MCF 10A (cell line): ENCODE measurements at regions not wholly inside any gene's neighbourhood (a gene's known extent, or its start where the extent isn't known, plus 50 kb on each side); places are given as distances from the start of the nearest gene placed in this dataset.
"Not testable (repeated sequence)": the region's sequence is repeated elsewhere in the genome, so short reads cannot be mapped to it uniquely, and the experiment has no call there.

Source experiments
- BruUV-seq: library from RNA; stranded (reverse); fragments of 400-500 nt; replicated peaks from 2 replicates; lab custom pipeline; 2021; lab: Mats Ljungman, UMichigan
- CTCF ChIA-PET: fragments of 300-600 bp; sonication (Branson Sonifier 250); formaldehyde crosslinking; extraction: SDS; loops from one replicate; lab custom pipeline; 2021; ENCODE audit warnings: antibody characterized with exemption, inconsistent platforms; lab: Yijun Ruan, JAX
- POLR2A ChIA-PET: fragments of 300-600, 350-650 bp; sonication (Branson Sonifier 250); formaldehyde crosslinking; extraction: SDS; loops from one replicate; lab custom pipeline; 2020; ENCODE audit warnings: antibody characterized with exemption, inconsistent platforms; lab: Yijun Ruan, JAX
- DNase-seq: peaks from one replicate; pipeline ENCODE4 v3.0.0-alpha.2; 2018; ENCODE audit not compliant: unreplicated experiment
- H3K27ac Mint-ChIP-seq: one replicate; pipeline ENCODE4 v1.8.0; 2022; ENCODE audit warnings: mild to moderate bottlenecking, low read depth, mixed read lengths; ENCODE audit not compliant: unreplicated experiment
- H3K27me3 Mint-ChIP-seq: one replicate; pipeline ENCODE4 v1.8.0; 2022; ENCODE audit warnings: mixed read lengths; ENCODE audit not compliant: insufficient read depth, unreplicated experiment
- H3K36me3 Mint-ChIP-seq: one replicate; pipeline ENCODE4 v1.8.0; 2022; ENCODE audit warnings: mild to moderate bottlenecking, moderate library complexity, mixed read lengths; ENCODE audit not compliant: insufficient read depth, unreplicated experiment
- H3K4me1 Mint-ChIP-seq: one replicate; pipeline ENCODE4 v1.8.0; 2022; ENCODE audit warnings: mixed read lengths; ENCODE audit not compliant: insufficient read depth, unreplicated experiment
- H3K4me3 Mint-ChIP-seq: one replicate; pipeline ENCODE4 v1.8.0; 2022; ENCODE audit warnings: mild to moderate bottlenecking, moderate library complexity, mixed read lengths; ENCODE audit not compliant: unreplicated experiment
- H3K9me3 Mint-ChIP-seq: one replicate; pipeline ENCODE4 v1.8.0; 2022; ENCODE audit warnings: mixed read lengths; ENCODE audit not compliant: unreplicated experiment
- intact Hi-C: fragments of 100-400 bp; cut with micrococcal nuclease; formaldehyde crosslinking; loops from 2 replicates; pipeline ENCODE4 v1.14.1; 2022
- TF ChIP-seq, protein P1 (sequence below): fragments of 200-600 bp; IDR thresholded peaks from one replicate; pipeline ENCODE4 v1.8.0; 2022; ENCODE audit warnings: antibody characterized with exemption, mild to moderate bottlenecking; ENCODE audit not compliant: unreplicated experiment

DNA sequence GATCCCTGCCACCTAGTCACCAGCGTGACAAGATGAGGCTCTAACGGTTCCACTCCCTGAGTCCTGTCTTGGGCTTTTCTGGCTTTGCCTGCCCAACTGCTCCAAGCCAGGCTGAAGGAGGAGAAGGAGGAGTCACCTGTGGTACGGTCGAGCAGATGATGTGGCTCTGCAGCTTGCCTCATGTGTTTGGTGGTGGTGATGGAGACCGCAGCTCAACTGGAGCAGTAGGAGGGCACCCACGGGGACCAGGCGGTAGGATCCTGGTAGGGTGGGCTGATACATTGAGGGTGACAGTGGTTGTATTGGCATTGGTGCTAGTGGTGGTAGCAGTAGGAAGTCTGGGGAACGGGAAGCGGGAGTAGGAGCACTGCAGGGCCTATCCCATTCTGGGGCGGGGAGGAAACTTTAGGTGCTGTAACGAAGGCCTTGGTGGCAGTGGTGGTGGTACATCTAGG is 202.8 kb upstream of the WSB1 start:
- ChIA-PET POLR2A (no interaction called here), CTCF (no interaction called here)
- Mint-ChIP-seq H3K27ac (no peak overlapping the region), H3K36me3 (no peaks in the 10 kb centered on the region), H3K4me3 (no peak overlapping the region), H3K9me3 (peaks cover 11% of the 10 kb centered on the region), H3K27me3 (peaks cover 31% of the 10 kb centered on the region), H3K4me1 (no peaks in the 10 kb centered on the region)
- DNase-seq: no peak
- intact Hi-C loops: no loop called here
- BruUV-seq: no TSS peak
- TF ChIP-seq, protein P1, sequence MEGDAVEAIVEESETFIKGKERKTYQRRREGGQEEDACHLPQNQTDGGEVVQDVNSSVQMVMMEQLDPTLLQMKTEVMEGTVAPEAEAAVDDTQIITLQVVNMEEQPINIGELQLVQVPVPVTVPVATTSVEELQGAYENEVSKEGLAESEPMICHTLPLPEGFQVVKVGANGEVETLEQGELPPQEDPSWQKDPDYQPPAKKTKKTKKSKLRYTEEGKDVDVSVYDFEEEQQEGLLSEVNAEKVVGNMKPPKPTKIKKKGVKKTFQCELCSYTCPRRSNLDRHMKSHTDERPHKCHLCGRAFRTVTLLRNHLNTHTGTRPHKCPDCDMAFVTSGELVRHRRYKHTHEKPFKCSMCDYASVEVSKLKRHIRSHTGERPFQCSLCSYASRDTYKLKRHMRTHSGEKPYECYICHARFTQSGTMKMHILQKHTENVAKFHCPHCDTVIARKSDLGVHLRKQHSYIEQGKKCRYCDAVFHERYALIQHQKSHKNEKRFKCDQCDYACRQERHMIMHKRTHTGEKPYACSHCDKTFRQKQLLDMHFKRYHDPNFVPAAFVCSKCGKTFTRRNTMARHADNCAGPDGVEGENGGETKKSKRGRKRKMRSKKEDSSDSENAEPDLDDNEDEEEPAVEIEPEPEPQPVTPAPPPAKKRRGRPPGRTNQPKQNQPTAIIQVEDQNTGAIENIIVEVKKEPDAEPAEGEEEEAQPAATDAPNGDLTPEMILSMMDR: no peak

GRCh38 chr17:27094179-27094578 is 199.7 kb upstream of the WSB1 start:
- H3K27me3 Mint-ChIP-seq, CTCF ChIA-PET, DNase-seq, intact Hi-C loops, H3K9me3 Mint-ChIP-seq, H3K27ac Mint-ChIP-seq, POLR2A ChIA-PET, H3K4me3 Mint-ChIP-seq, BruUV-seq, H3K4me1 Mint-ChIP-seq, H3K36me3 Mint-ChIP-seq: not testable (repeated sequence)

GRCh38 chr17:27095821-27096220 is 198.1 kb upstream of the WSB1 start:
- intact Hi-C loops, CTCF ChIA-PET, H3K27ac Mint-ChIP-seq, H3K36me3 Mint-ChIP-seq, POLR2A ChIA-PET, DNase-seq, H3K4me1 Mint-ChIP-seq, BruUV-seq, H3K4me3 Mint-ChIP-seq, H3K27me3 Mint-ChIP-seq, H3K9me3 Mint-ChIP-seq: not testable (repeated sequence)

DNA sequence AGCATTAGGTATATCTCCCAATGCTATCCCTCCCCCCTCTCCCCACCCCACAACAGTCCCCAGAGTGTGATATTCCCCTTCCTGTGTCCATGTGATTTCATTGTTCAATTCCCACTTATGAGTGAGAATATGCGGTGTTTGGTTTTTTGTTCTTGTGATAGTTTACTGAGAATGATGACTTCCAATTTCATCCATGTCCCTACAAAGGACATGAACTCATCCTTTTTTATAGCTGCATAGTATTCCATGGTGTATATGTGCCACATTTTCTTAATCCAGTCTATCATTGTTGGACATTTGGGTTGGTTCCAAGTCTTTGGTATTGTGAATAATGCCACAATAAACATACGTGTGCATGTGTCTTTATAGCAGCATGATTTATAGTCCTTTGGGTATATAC is 194.6 kb upstream of the WSB1 start:
- H3K4me1 Mint-ChIP-seq, BruUV-seq, DNase-seq, CTCF ChIA-PET, POLR2A ChIA-PET, intact Hi-C loops, H3K27me3 Mint-ChIP-seq, H3K9me3 Mint-ChIP-seq, H3K36me3 Mint-ChIP-seq, H3K27ac Mint-ChIP-seq, H3K4me3 Mint-ChIP-seq: not testable (repeated sequence)

DNA sequence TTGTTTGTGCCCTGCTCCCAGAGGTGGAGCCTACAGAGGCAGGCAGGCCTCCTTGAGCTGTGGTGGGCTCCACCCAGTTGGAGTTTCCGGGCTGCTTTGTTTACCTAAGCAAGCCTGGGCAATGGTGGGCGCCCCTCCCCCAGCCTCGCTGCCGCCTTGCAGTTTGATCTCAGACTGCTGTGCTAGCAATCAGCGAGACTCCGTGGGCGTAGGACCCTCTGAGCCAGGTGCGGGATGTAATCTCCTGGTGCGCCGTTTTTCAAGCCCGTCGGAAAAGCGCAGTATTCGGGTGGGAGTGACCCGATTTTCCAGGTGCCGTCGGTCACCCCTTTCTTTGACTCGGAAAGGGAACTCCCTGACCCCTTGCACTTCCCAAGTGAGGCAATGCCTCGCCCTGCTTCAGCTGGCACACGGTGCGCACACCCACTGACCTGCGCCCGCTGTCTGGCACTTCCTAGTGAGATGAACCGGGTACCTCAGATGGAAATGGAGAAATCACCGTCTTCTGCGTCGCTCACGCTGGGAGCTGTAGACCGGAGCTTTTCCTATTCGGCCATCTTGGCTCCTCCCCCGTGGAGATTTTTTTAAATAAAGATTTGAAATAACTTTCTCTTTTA is 189.2 kb upstream of the WSB1 start:
- H3K27ac Mint-ChIP-seq, POLR2A ChIA-PET, CTCF ChIA-PET, H3K36me3 Mint-ChIP-seq, H3K4me1 Mint-ChIP-seq, BruUV-seq, H3K4me3 Mint-ChIP-seq, H3K27me3 Mint-ChIP-seq, H3K9me3 Mint-ChIP-seq, intact Hi-C loops, DNase-seq: not testable (repeated sequence)

- H3K36me3 Mint-ChIP-seq: no peaks in the 10 kb centered on the region
- TF ChIP-seq, protein P1: no peak
- H3K4me1 Mint-ChIP-seq: no peaks in the 10 kb centered on the region
- intact Hi-C loops: no loop called here
- H3K27ac Mint-ChIP-seq: no peak overlapping the region
- DNase-seq: no peak
- BruUV-seq: no TSS peak
- H3K9me3 Mint-ChIP-seq: peaks cover 7% of the 10 kb centered on the region
- H3K27me3 Mint-ChIP-seq: no peaks in the 10 kb centered on the region
- no peak overlapping the region for H3K4me3 Mint-ChIP-seq
- CTCF ChIA-PET: interaction anchor here (0.6 kb wide), 1 partner anchor 15 kb away, joined by 3 read pairs; no protein-coding TSS in a partner anchor
- POLR2A ChIA-PET: no interaction called here
These were observed 188.3 kb upstream of the WSB1 start for GRCh38 chr17:27105636-27106035.
